Activated T-helper 2 cell treated with anti-CD3 and anti-CD28 coated beads, Interferon-gamma antibody, Interleukin-2, Interleukin-4, amounts not matched to agents 10 μg/mL and 5 μg/mL and 100 μg/mL, durations not matched to agents 14 hours and 24 hours and 36 hours (primary cell): ENCODE measurements at regions not wholly inside any gene's neighbourhood (a gene's known extent, or its start where the extent isn't known, plus 50 kb on each side); places are given as distances from the start of the nearest gene placed in this dataset.
"Not testable (repeated sequence)": the region's sequence is repeated elsewhere in the genome, so short reads cannot be mapped to it uniquely, and the experiment has no call there.

Source experiments
- DNase-seq: peaks from one replicate; pipeline ENCODE4 v3.0.0; 2021; ENCODE audit warnings: low spot score
- H3K27ac Mint-ChIP-seq: one replicate; pipeline ENCODE4 v1.8.0; 2021; ENCODE audit warnings: mixed read lengths
- H3K27me3 Mint-ChIP-seq: one replicate; pipeline ENCODE4 v1.8.0; 2021; ENCODE audit warnings: low read depth, mixed read lengths
- H3K36me3 Mint-ChIP-seq: one replicate; pipeline ENCODE4 v1.8.0; 2021; ENCODE audit warnings: low read depth, mixed read lengths
- H3K4me1 Mint-ChIP-seq: one replicate; pipeline ENCODE4 v1.8.0; 2021; ENCODE audit warnings: low read depth, mixed read lengths
- H3K4me3 Mint-ChIP-seq: one replicate; pipeline ENCODE4 v1.8.0; 2021; ENCODE audit warnings: low read depth, mild to moderate bottlenecking, moderate library complexity, mixed read lengths
- H3K9me3 Mint-ChIP-seq: one replicate; pipeline ENCODE4 v1.8.0; 2021; ENCODE audit warnings: mixed read lengths
- intact Hi-C: fragments of 100-400 bp; cut with micrococcal nuclease; formaldehyde crosslinking; loops from one replicate; pipeline ENCODE4 v1.15.1; 2023

GRCh38 chr7:113600428-113600827, 318.4 kb downstream of the PPP1R3A start:
- intact Hi-C loops = not testable (repeated sequence)

GRCh38 chr7:113593455-113593854, 325.4 kb downstream of the PPP1R3A start:
- H3K27ac Mint-ChIP-seq, H3K9me3 Mint-ChIP-seq, intact Hi-C loops, H3K4me3 Mint-ChIP-seq, H3K36me3 Mint-ChIP-seq, DNase-seq, H3K27me3 Mint-ChIP-seq, H3K4me1 Mint-ChIP-seq: not testable (repeated sequence)

More at GRCh38 chr7:113600428-113600827, 318.4 kb downstream of the PPP1R3A start:
- not testable (repeated sequence) for H3K36me3 Mint-ChIP-seq, H3K4me1 Mint-ChIP-seq, H3K9me3 Mint-ChIP-seq, H3K4me3 Mint-ChIP-seq, H3K27me3 Mint-ChIP-seq, H3K27ac Mint-ChIP-seq, DNase-seq

GRCh38 chr7:113592924-113593323, 325.9 kb downstream of the PPP1R3A start:
- DNase-seq, H3K9me3 Mint-ChIP-seq, H3K4me1 Mint-ChIP-seq, H3K27me3 Mint-ChIP-seq, H3K27ac Mint-ChIP-seq, H3K36me3 Mint-ChIP-seq, H3K4me3 Mint-ChIP-seq, intact Hi-C loops: not testable (repeated sequence)

GRCh38 chr7:113582471-113582870, 336.3 kb downstream of the PPP1R3A start:
- H3K36me3 Mint-ChIP-seq = no peaks in the 10 kb centered on the region
- intact Hi-C loops = no loop called here
- DNase-seq = no peak
- H3K4me1 Mint-ChIP-seq = no peaks in the 10 kb centered on the region
- no peak overlapping the region for H3K27ac Mint-ChIP-seq
- H3K27me3 Mint-ChIP-seq = no peaks in the 10 kb centered on the region
- H3K4me3 Mint-ChIP-seq = no peak overlapping the region
- no peaks in the 10 kb centered on the region for H3K9me3 Mint-ChIP-seq

- H3K27me3 Mint-ChIP-seq, H3K4me3 Mint-ChIP-seq, H3K4me1 Mint-ChIP-seq, DNase-seq, H3K36me3 Mint-ChIP-seq, intact Hi-C loops, H3K27ac Mint-ChIP-seq, H3K9me3 Mint-ChIP-seq: not testable (repeated sequence)
These were observed 355.6 kb downstream of the PPP1R3A start for GRCh38 chr7:113563257-113563656.

GRCh38 chr7:113562801-113563200, 356.0 kb downstream of the PPP1R3A start:
- no peaks in the 10 kb centered on the region for H3K36me3 Mint-ChIP-seq
- DNase-seq = no peak
- intact Hi-C loops = no loop called here
- no peak overlapping the region for H3K27ac Mint-ChIP-seq
- no peak overlapping the region for H3K4me3 Mint-ChIP-seq
- no peaks in the 10 kb centered on the region for H3K27me3 Mint-ChIP-seq
- H3K4me1 Mint-ChIP-seq = no peaks in the 10 kb centered on the region
- no peaks in the 10 kb centered on the region for H3K9me3 Mint-ChIP-seq

GRCh38 chr7:113562242-113562641, 356.6 kb downstream of the PPP1R3A start:
- intact Hi-C loops = no loop called here
- Mint-ChIP-seq H3K4me3 (no peak overlapping the region), H3K4me1 (no peaks in the 10 kb centered on the region), H3K9me3 (no peaks in the 10 kb centered on the region), H3K36me3 (no peaks in the 10 kb centered on the region), H3K27me3 (no peaks in the 10 kb centered on the region), H3K27ac (no peak overlapping the region)
- DNase-seq = no peak

- no peaks in the 10 kb centered on the region for H3K36me3 Mint-ChIP-seq
- H3K4me1 Mint-ChIP-seq = no peaks in the 10 kb centered on the region
- intact Hi-C loops = no loop called here
- no peaks in the 10 kb centered on the region for H3K9me3 Mint-ChIP-seq
- no peak overlapping the region for H3K4me3 Mint-ChIP-seq
- no peak overlapping the region for H3K27ac Mint-ChIP-seq
- H3K27me3 Mint-ChIP-seq = no peaks in the 10 kb centered on the region
- DNase-seq = no peak
These were observed 357.4 kb downstream of the PPP1R3A start for GRCh38 chr7:113561446-113561845.

- no peaks in the 10 kb centered on the region for H3K27me3 Mint-ChIP-seq
- H3K36me3 Mint-ChIP-seq = no peaks in the 10 kb centered on the region
- H3K27ac Mint-ChIP-seq = no peak overlapping the region
- intact Hi-C loops = no loop called here
- no peak overlapping the region for H3K4me3 Mint-ChIP-seq
- H3K4me1 Mint-ChIP-seq = no peaks in the 10 kb centered on the region
- no peaks in the 10 kb centered on the region for H3K9me3 Mint-ChIP-seq
- no peak for DNase-seq
These were observed 367.8 kb downstream of the PPP1R3A start for GRCh38 chr7:113550966-113551365.

- Mint-ChIP-seq H3K4me1 (no peaks in the 10 kb centered on the region), H3K27me3 (no peaks in the 10 kb centered on the region)
- intact Hi-C loops = no loop called here
These were observed 370.2 kb downstream of the PPP1R3A start for GRCh38 chr7:113548561-113548960.

GRCh38 chr7:113548137-113548536, 370.7 kb downstream of the PPP1R3A start:
- Mint-ChIP-seq H3K36me3 (no peaks in the 10 kb centered on the region), H3K27ac (no peak overlapping the region), H3K4me1 (no peaks in the 10 kb centered on the region), H3K9me3 (no peaks in the 10 kb centered on the region), H3K27me3 (no peaks in the 10 kb centered on the region), H3K4me3 (no peak overlapping the region)
- no peak for DNase-seq
- intact Hi-C loops = no loop called here

More at GRCh38 chr7:113548561-113548960, 370.2 kb downstream of the PPP1R3A start:
- DNase-seq = no peak
- H3K9me3 Mint-ChIP-seq = no peaks in the 10 kb centered on the region
- no peak overlapping the region for H3K27ac Mint-ChIP-seq
- H3K36me3 Mint-ChIP-seq = no peaks in the 10 kb centered on the region
- H3K4me3 Mint-ChIP-seq = no peak overlapping the region

- Mint-ChIP-seq H3K27me3 (no peaks in the 10 kb centered on the region), H3K27ac (no peak overlapping the region), H3K36me3 (no peaks in the 10 kb centered on the region), H3K4me1 (no peaks in the 10 kb centered on the region), H3K9me3 (peaks cover 8% of the 10 kb centered on the region), H3K4me3 (no peak overlapping the region)
- DNase-seq = no peak
- intact Hi-C loops = no loop called here
These were observed 397.3 kb downstream of the PPP1R3A start for GRCh38 chr7:113521468-113521867.

- H3K9me3 Mint-ChIP-seq = peaks cover 8% of the 10 kb centered on the region
- H3K27ac Mint-ChIP-seq = no peak overlapping the region
- DNase-seq = no peak
- no peaks in the 10 kb centered on the region for H3K4me1 Mint-ChIP-seq
- intact Hi-C loops = no loop called here
- no peaks in the 10 kb centered on the region for H3K36me3 Mint-ChIP-seq
- no peak overlapping the region for H3K4me3 Mint-ChIP-seq
- no peaks in the 10 kb centered on the region for H3K27me3 Mint-ChIP-seq
These were observed 399.3 kb downstream of the PPP1R3A start for GRCh38 chr7:113519472-113519871.

GRCh38 chr7:113504691-113505090, 386.3 kb upstream of the SMIM30 start:
- intact Hi-C loops = no loop called here
- Mint-ChIP-seq H3K9me3 (no peaks in the 10 kb centered on the region), H3K27me3 (no peaks in the 10 kb centered on the region), H3K36me3 (no peaks in the 10 kb centered on the region), H3K27ac (no peak overlapping the region), H3K4me1 (no peaks in the 10 kb centered on the region), H3K4me3 (no peak overlapping the region)
- no peak for DNase-seq
